SK-N-SH treated with all-trans-retinoic acid at 6 μM for 48 hours (cell line): ENCODE measurements at regions not wholly inside any gene's neighbourhood (a gene's known extent, or its start where the extent isn't known, plus 50 kb on each side); places are given as distances from the start of the nearest gene placed in this dataset.
A peak's percentile ranks its signal among the peaks of the same experiment; 100 is the strongest.

Source experiments
- ATAC-seq: fragments of 200-7000 bp; cut with Tn5 transposase; 3 replicates; pipeline ENCODE4 v1.9.1; 2020; ENCODE audit warnings: mild to moderate bottlenecking, moderate library complexity
- ARNTL ChIP-seq: fragments of 450-650 bp; formaldehyde crosslinking; IDR thresholded peaks from 2 replicates; pipeline ENCODE4 v1.5.0; 2020; ENCODE audit warnings: low read depth, mild to moderate bottlenecking, moderate library complexity, borderline replicate concordance
- BACH2 ChIP-seq: fragments of 250-450 bp; sonication (Bioruptor Pico); IDR thresholded peaks from 2 replicates; pipeline ENCODE4 v1.9.0; 2021; ENCODE audit warnings: mild to moderate bottlenecking, borderline replicate concordance
- CSDC2 ChIP-seq: fragments of 250-450 bp; sonication (Bioruptor Pico); IDR thresholded peaks from 2 replicates; pipeline ENCODE4 v1.5.0; 2020; ENCODE audit warnings: mild to moderate bottlenecking, moderate library complexity
- ESRRG ChIP-seq: fragments of 250-450 bp; sonication (Bioruptor Pico); IDR thresholded peaks from 2 replicates; pipeline ENCODE4 v1.6.1; 2021; ENCODE audit warnings: mild to moderate bottlenecking
- ISL1 ChIP-seq: fragments of 250-450 bp; sonication (Bioruptor Pico); IDR thresholded peaks from 2 replicates; pipeline ENCODE4 v2.1.2; 2022; ENCODE audit warnings: mild to moderate bottlenecking, moderate library complexity
- PPARA ChIP-seq: fragments of 250-450 bp; sonication (Bioruptor Pico); IDR thresholded peaks from 2 replicates; pipeline ENCODE4 v1.5.0; 2020; ENCODE audit warnings: mild to moderate bottlenecking, borderline replicate concordance
- RARB ChIP-seq: fragments of 250-450 bp; sonication (Bioruptor Pico); IDR thresholded peaks from 2 replicates; pipeline ENCODE4 v1.8.0; 2021; ENCODE audit warnings: mild to moderate bottlenecking, moderate library complexity
- TCF4 ChIP-seq: fragments of 250-450 bp; sonication (Bioruptor Pico); IDR thresholded peaks from 2 replicates; pipeline ENCODE4 v1.8.0; 2021; ENCODE audit warnings: mild to moderate bottlenecking, moderate library complexity, borderline replicate concordance
- TOX ChIP-seq: fragments of 250-450 bp; sonication (Bioruptor Pico); IDR thresholded peaks from 2 replicates; pipeline ENCODE4 v1.8.0; 2021; ENCODE audit warnings: mild to moderate bottlenecking, moderate library complexity, borderline replicate concordance
- ZFP3 ChIP-seq: fragments of 250-450 bp; sonication (Bioruptor Pico); IDR thresholded peaks from 2 replicates; pipeline ENCODE4 v1.5.0; 2020; ENCODE audit warnings: mild to moderate bottlenecking, moderate library complexity
- ZFP30 ChIP-seq: fragments of 450-650 bp; formaldehyde crosslinking; IDR thresholded peaks from 2 replicates; pipeline ENCODE4 v1.5.0; 2022; ENCODE audit warnings: mild to moderate bottlenecking, moderate library complexity
- ZNF70 ChIP-seq: fragments of 450-650 bp; formaldehyde crosslinking; IDR thresholded peaks from 2 replicates; pipeline ENCODE4 v1.5.0; 2020; ENCODE audit warnings: mild to moderate bottlenecking, moderate library complexity
- ZNF8 ChIP-seq: fragments of 450-650 bp; formaldehyde crosslinking; IDR thresholded peaks from 2 replicates; pipeline ENCODE4 v1.5.0; 2020; ENCODE audit warnings: mild to moderate bottlenecking, moderate library complexity
- TF ChIP-seq, protein P1 (sequence below): fragments of 250-450 bp; sonication (Bioruptor Pico); IDR thresholded peaks from 2 replicates; pipeline ENCODE4 v1.5.1; 2021; ENCODE audit warnings: mild to moderate bottlenecking, moderate library complexity
- TF ChIP-seq, protein P2 (sequence below): fragments of 250-450 bp; sonication (Bioruptor Pico); IDR thresholded peaks from 2 replicates; pipeline ENCODE4 v1.5.0; 2020; ENCODE audit warnings: mild to moderate bottlenecking, moderate library complexity
- TF ChIP-seq, protein P3 (sequence below): fragments of 250-450 bp; sonication (Bioruptor Pico); IDR thresholded peaks from 2 replicates; pipeline ENCODE4 v1.5.1; 2020; ENCODE audit warnings: low read depth, mild to moderate bottlenecking, moderate library complexity
- TF ChIP-seq, protein P4 (sequence below): fragments of 250-450 bp; sonication (Bioruptor Pico); IDR thresholded peaks from 2 replicates; pipeline ENCODE4 v1.8.0; 2021; ENCODE audit warnings: low read depth, mild to moderate bottlenecking, moderate library complexity, borderline replicate concordance

GRCh38 chr9:89670801-89671434, 66.1 kb downstream of the GADD45G start (continued):
- no peak for TF ChIP-seq PPARA (CRISPR knock-in tag)
- TF ChIP-seq, protein P1, sequence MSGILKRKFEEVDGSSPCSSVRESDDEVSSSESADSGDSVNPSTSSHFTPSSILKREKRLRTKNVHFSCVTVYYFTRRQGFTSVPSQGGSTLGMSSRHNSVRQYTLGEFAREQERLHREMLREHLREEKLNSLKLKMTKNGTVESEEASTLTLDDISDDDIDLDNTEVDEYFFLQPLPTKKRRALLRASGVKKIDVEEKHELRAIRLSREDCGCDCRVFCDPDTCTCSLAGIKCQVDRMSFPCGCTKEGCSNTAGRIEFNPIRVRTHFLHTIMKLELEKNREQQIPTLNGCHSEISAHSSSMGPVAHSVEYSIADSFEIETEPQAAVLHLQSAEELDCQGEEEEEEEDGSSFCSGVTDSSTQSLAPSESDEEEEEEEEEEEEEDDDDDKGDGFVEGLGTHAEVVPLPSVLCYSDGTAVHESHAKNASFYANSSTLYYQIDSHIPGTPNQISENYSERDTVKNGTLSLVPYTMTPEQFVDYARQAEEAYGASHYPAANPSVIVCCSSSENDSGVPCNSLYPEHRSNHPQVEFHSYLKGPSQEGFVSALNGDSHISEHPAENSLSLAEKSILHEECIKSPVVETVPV (CRISPR knock-in tag) = no peak
- no peak for TF ChIP-seq ARNTL
- no peak for TF ChIP-seq TOX (CRISPR knock-in tag)
- TF ChIP-seq ZFP30 = no peak
- TF ChIP-seq CSDC2 (CRISPR knock-in tag) = no peak

DNA sequence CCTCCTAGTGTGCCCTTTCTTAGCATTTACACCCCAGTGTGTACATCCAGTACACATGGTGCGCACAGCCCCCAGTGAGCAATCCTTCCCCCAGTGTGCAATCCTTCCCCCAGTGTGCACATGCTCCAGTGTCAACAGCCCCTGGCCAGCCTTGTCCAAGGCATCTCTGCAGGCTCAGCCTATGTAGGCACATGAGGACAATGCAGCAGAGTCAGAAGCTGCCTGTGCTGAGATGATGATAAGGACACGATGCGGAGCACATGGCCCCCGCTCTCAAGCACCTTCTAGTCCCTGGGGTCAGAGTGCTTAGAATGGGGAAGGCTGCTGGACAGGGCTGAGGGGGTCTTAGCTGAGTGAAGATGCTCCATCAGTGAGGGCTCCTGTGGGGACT, 69.8 kb downstream of the GADD45G start:
- TF ChIP-seq ZFP3 (no peak), ESRRG (CRISPR knock-in tag) (no peak)
- TF ChIP-seq, protein P2, sequence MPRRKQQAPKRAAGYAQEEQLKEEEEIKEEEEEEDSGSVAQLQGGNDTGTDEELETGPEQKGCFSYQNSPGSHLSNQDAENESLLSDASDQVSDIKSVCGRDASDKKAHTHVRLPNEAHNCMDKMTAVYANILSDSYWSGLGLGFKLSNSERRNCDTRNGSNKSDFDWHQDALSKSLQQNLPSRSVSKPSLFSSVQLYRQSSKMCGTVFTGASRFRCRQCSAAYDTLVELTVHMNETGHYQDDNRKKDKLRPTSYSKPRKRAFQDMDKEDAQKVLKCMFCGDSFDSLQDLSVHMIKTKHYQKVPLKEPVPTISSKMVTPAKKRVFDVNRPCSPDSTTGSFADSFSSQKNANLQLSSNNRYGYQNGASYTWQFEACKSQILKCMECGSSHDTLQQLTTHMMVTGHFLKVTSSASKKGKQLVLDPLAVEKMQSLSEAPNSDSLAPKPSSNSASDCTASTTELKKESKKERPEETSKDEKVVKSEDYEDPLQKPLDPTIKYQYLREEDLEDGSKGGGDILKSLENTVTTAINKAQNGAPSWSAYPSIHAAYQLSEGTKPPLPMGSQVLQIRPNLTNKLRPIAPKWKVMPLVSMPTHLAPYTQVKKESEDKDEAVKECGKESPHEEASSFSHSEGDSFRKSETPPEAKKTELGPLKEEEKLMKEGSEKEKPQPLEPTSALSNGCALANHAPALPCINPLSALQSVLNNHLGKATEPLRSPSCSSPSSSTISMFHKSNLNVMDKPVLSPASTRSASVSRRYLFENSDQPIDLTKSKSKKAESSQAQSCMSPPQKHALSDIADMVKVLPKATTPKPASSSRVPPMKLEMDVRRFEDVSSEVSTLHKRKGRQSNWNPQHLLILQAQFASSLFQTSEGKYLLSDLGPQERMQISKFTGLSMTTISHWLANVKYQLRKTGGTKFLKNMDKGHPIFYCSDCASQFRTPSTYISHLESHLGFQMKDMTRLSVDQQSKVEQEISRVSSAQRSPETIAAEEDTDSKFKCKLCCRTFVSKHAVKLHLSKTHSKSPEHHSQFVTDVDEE (CRISPR knock-in tag) = 0 out of 2 replicates have a peak, but pooled peaks have one; percentile 20
- peak; percentile 24; the same call in 1 of the 3 replicates for ATAC-seq

- ATAC-seq = peak; percentile 69
- TF ChIP-seq BACH2 (CRISPR knock-in tag) = no peak
- no peak for TF ChIP-seq ISL1
- no peak for TF ChIP-seq ZNF70 (CRISPR knock-in tag)
- TF ChIP-seq RARB = no peak
- TF ChIP-seq, protein P3, sequence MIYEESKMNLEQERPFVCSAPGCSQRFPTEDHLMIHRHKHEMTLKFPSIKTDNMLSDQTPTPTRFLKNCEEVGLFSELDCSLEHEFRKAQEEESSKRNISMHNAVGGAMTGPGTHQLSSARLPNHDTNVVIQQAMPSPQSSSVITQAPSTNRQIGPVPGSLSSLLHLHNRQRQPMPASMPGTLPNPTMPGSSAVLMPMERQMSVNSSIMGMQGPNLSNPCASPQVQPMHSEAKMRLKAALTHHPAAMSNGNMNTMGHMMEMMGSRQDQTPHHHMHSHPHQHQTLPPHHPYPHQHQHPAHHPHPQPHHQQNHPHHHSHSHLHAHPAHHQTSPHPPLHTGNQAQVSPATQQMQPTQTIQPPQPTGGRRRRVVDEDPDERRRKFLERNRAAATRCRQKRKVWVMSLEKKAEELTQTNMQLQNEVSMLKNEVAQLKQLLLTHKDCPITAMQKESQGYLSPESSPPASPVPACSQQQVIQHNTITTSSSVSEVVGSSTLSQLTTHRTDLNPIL (CRISPR knock-in tag) = no peak
- TF ChIP-seq, protein P1 (CRISPR knock-in tag) = no peak
- TF ChIP-seq, protein P2 (CRISPR knock-in tag) = no peak
- TF ChIP-seq, protein P4, sequence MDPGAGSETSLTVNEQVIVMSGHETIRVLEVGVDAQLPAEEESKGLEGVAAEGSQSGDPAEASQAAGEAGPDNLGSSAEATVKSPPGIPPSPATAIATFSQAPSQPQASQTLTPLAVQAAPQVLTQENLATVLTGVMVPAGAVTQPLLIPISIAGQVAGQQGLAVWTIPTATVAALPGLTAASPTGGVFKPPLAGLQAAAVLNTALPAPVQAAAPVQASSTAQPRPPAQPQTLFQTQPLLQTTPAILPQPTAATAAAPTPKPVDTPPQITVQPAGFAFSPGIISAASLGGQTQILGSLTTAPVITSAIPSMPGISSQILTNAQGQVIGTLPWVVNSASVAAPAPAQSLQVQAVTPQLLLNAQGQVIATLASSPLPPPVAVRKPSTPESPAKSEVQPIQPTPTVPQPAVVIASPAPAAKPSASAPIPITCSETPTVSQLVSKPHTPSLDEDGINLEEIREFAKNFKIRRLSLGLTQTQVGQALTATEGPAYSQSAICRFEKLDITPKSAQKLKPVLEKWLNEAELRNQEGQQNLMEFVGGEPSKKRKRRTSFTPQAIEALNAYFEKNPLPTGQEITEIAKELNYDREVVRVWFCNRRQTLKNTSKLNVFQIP (CRISPR knock-in tag) = no peak
- no peak for TF ChIP-seq ZNF8 (CRISPR knock-in tag)
- 0 out of 2 replicates have a peak, but pooled peaks have one; percentile 5 for TF ChIP-seq ARNTL
- no peak for TF ChIP-seq ZFP3
- TF ChIP-seq ESRRG (CRISPR knock-in tag) = no peak
- peak; percentile 66; the same call in 1 of the 2 replicates for TF ChIP-seq TCF4 (CRISPR knock-in tag)
- no peak for TF ChIP-seq TOX (CRISPR knock-in tag)
Measured at GRCh38 chr9:89675058-89675742, 70.4 kb downstream of the GADD45G start.
